T-helper 2 cell treated with Interferon-gamma antibody and Interleukin-4, amounts not matched to agents 5 μg/mL and 100 μg/mL, for 36 hours (primary cell): ENCODE measurements at regions not wholly inside any gene's neighbourhood (a gene's known extent, or its start where the extent isn't known, plus 50 kb on each side); places are given as distances from the start of the nearest gene placed in this dataset.

Source experiments
- DNase-seq: peaks from one replicate; pipeline ENCODE4 v3.0.0; 2021; ENCODE audit warnings: low spot score
- H3K27ac Mint-ChIP-seq: one replicate; pipeline ENCODE4 v1.8.0; 2021; ENCODE audit warnings: mild to moderate bottlenecking, mixed read lengths
- H3K27me3 Mint-ChIP-seq: one replicate; pipeline ENCODE4 v1.8.0; 2021; ENCODE audit warnings: low read depth, mixed read lengths
- H3K36me3 Mint-ChIP-seq: one replicate; pipeline ENCODE4 v1.8.0; 2021; ENCODE audit warnings: low read depth, mixed read lengths
- H3K4me1 Mint-ChIP-seq: one replicate; pipeline ENCODE4 v1.8.0; 2021; ENCODE audit warnings: low read depth, mixed read lengths
- H3K4me3 Mint-ChIP-seq: one replicate; pipeline ENCODE4 v1.8.0; 2022; ENCODE audit warnings: mild to moderate bottlenecking, moderate library complexity, mixed read lengths
- H3K9me3 Mint-ChIP-seq: one replicate; pipeline ENCODE4 v1.8.0; 2021; ENCODE audit warnings: mixed read lengths

DNA sequence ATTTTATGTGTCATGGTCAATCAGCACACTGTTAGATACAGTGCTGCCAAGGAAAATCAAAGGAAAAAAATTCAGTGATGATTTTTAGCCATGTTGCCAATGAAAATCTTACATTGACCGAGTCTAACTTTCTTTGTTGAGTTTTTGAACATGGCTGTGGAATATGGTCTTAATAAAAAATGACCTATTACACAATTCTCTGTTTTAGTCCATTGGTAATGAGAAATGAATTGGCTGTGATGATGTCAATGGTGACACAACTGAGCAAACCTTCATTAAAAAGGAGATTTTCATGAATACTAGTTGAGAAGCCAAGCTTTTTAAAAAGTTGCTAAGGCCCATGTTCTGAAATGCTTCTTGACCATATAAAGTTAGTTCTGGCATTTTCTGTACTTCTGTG, 225.9 kb upstream of the GYPA start:
- Mint-ChIP-seq H3K9me3 (no peaks in the 10 kb centered on the region), H3K4me1 (no peaks in the 10 kb centered on the region), H3K27me3 (no peaks in the 10 kb centered on the region), H3K36me3 (no peaks in the 10 kb centered on the region), H3K27ac (no peak overlapping the region), H3K4me3 (no peak overlapping the region)
- no peak for DNase-seq

DNA sequence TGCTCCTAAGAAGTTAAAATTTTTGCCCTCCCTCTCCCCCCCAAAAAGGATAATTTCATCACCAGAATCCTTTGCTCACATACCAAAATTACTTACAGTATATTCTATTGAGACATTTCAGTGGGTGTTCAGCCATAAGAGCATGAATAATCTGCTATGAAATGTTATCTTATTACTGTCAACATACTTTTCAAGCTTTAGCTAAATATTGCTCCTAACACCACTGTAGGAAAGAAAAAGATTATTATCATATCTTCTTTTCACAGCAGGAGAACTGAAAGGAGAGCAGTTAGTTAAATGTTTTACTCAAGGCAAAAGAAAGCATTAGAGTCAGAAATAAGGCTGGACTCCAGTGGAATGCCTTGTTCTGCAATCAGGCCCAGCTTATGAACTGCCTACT, 231.0 kb upstream of the GYPA start:
- no peak overlapping the region for H3K4me3 Mint-ChIP-seq
- DNase-seq: no peak
- H3K36me3 Mint-ChIP-seq: no peaks in the 10 kb centered on the region
- H3K27me3 Mint-ChIP-seq: peaks cover 1% of the 10 kb centered on the region
- H3K9me3 Mint-ChIP-seq: no peaks in the 10 kb centered on the region
- H3K27ac Mint-ChIP-seq: no peak overlapping the region
- H3K4me1 Mint-ChIP-seq: no peaks in the 10 kb centered on the region

DNA sequence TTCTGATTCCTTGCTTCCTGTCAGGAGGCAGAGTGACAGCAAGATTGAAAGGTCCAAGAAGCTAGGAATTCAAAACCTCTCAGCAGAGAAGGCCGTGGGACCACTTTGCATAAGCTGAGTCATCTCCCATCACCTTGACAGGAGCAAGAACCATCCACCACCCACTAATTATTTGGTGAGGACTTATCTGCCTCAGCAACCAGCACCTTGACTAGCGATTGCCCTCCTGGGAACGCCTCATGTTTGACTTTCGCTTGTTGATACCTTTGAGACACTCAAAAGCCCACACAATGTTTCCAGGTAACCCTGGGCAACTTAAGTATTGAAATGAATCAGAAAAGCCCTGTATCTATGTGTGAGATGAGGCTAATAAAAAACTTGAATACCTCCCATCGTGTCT, 233.5 kb upstream of the GYPA start:
- Mint-ChIP-seq H3K36me3 (no peaks in the 10 kb centered on the region), H3K4me1 (no peaks in the 10 kb centered on the region), H3K9me3 (no peaks in the 10 kb centered on the region), H3K4me3 (no peak overlapping the region), H3K27me3 (peaks cover 2% of the 10 kb centered on the region), H3K27ac (no peak overlapping the region)
- no peak for DNase-seq

DNA sequence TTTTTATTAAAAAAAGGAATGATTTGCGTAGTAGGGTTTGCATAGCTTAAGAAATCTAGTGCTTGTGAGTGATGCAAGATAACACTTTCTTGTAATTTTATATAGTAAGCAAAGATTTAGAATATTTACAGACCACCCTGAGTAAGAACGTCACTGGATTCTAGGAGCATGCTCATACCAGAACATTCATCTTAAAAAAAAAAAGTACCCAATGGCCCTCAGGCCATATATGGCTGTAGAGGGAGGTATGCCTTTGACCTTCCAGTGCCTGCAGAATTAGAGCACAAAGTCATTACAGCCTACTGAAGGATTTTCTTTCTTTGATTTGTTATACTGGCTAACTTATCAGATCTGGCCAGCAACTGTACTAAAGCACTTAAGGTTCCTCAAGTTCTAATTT, 236.3 kb upstream of the GYPA start:
- Mint-ChIP-seq H3K9me3 (no peaks in the 10 kb centered on the region), H3K4me3 (no peak overlapping the region), H3K36me3 (no peaks in the 10 kb centered on the region), H3K27me3 (peaks cover 2% of the 10 kb centered on the region), H3K4me1 (no peaks in the 10 kb centered on the region), H3K27ac (no peak overlapping the region)
- DNase-seq: no peak

DNA sequence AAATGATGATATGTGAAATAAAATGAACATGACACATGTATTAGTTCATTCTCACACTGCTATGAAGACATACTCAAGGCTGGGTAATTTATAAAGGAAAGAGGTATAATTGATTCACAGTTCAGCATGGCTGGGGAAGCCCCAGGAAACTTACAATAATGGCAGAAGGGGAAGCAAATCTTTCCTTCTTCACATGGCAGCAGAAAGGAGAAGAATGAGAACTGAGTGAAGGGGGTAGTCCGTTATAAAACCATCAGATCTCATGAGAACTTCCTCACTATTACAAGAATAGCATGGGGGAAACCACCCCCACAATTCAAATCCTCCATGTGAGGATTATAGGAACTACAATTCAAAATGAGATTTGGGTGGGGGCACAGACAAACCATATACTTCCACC, 243.9 kb upstream of the GYPA start:
- Mint-ChIP-seq H3K9me3 (peaks cover 8% of the 10 kb centered on the region), H3K27me3 (no peaks in the 10 kb centered on the region), H3K27ac (no peak overlapping the region), H3K4me1 (no peaks in the 10 kb centered on the region), H3K4me3 (no peak overlapping the region), H3K36me3 (no peaks in the 10 kb centered on the region)
- DNase-seq: no peak

DNA sequence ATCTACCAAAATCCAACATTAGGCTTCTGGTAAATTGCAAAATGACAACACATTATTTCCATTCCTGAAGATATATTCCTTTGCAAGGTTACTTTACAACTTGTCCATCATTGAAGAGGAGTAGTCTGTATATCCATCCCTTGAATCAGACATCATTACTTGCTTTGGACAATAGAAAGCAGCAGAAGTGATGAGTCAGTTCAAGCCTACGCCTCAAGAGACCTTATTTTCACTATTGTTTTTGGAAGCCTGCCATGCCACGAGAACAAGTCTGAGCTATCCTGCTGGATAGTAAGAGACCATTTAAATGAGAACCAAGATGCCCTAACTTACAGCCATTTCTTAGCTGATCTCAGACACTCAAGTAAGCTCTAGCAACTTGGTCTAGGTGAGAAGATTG, 246.0 kb upstream of the HHIP start:
- no peaks in the 10 kb centered on the region for H3K9me3 Mint-ChIP-seq
- no peaks in the 10 kb centered on the region for H3K27me3 Mint-ChIP-seq
- no peak overlapping the region for H3K4me3 Mint-ChIP-seq
- no peak overlapping the region for H3K27ac Mint-ChIP-seq
- no peaks in the 10 kb centered on the region for H3K4me1 Mint-ChIP-seq
- DNase-seq: no peak
- H3K36me3 Mint-ChIP-seq: no peaks in the 10 kb centered on the region

DNA sequence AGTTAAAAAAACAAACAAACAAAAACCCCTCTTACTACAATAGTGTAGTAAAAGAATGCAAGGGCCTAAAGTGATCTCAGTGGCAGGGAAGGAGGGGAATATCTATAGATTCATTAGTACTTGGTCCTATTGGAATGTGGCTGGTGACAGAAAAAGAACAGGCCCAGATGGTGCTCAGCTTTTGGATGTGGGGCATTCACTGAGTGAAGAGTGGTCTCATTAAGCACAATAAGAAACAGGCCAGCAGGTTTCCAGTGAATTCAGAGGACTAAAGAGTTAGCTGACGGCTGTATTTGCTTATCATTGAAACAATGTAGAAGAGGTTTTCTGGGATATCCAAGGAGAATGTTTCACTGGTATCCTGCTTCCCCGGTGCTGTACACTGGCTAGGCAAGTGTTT, 243.8 kb upstream of the HHIP start:
- Mint-ChIP-seq H3K9me3 (no peaks in the 10 kb centered on the region), H3K4me1 (no peaks in the 10 kb centered on the region), H3K4me3 (no peak overlapping the region), H3K27ac (no peak overlapping the region), H3K36me3 (no peaks in the 10 kb centered on the region), H3K27me3 (no peaks in the 10 kb centered on the region)
- no peak for DNase-seq

DNA sequence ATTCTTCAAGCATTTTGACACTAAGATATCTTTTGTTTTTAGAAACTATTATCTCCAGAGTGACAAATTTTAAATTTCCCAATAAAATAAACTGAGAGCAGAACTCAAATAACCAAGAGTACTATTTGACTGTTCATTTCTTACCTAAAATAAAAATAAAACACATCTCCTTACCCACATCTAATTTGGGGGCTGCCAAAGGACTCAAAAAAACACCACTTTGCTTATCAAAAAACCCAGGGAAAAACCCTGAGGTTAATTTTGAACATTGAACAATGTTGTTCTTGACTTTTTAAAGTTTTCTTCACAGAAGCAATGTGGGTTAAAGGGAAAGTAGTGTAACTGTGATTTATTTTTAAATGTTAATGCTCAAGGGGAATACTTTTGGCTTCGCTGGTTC, 243.0 kb upstream of the HHIP start:
- Mint-ChIP-seq H3K9me3 (no peaks in the 10 kb centered on the region), H3K4me3 (no peak overlapping the region), H3K27ac (no peak overlapping the region), H3K27me3 (no peaks in the 10 kb centered on the region), H3K4me1 (no peaks in the 10 kb centered on the region), H3K36me3 (no peaks in the 10 kb centered on the region)
- DNase-seq: no peak

DNA sequence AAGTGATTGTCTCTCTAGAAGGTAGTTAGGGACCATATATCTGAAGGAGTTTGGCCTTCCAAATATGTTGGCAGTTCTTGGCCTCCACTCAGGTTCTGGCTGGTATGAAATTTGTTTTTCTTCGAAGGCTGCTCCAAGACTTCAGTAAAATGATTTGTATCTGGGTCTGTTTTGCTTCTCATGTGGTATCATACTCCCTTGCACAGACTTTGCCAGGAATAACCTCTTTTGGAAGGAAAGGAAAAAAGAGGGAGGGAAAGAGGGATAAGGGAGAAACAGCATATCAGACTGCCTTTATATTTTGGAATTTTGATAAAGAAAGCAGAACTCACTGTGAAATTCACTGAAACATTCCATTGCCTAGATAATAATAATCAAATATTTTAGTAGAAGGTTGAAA, 242.1 kb upstream of the HHIP start:
- no peaks in the 10 kb centered on the region for H3K9me3 Mint-ChIP-seq
- H3K27ac Mint-ChIP-seq: no peak overlapping the region
- no peaks in the 10 kb centered on the region for H3K36me3 Mint-ChIP-seq
- no peak overlapping the region for H3K4me3 Mint-ChIP-seq
- no peaks in the 10 kb centered on the region for H3K27me3 Mint-ChIP-seq
- no peak for DNase-seq
- no peaks in the 10 kb centered on the region for H3K4me1 Mint-ChIP-seq

DNA sequence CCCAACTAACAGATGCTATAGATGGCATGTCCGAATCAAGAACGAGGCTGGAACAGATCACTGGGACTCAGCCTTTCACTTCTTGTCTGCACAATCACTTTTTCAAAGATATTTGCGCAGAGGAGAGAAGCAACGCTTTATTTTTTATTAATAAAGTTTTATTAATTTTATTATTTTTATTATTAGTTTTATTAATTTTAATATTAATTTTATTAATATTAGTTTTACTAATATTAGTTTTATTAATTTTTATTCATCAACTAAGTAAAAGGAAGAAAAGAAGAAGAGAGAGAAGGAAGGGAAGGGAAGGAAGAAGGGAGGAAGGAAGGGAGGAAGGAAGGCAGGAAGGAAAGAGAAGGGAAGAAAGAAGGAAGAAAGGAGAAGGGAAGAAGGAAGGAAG, 236.4 kb upstream of the HHIP start:
- no peaks in the 10 kb centered on the region for H3K9me3 Mint-ChIP-seq
- no peak overlapping the region for H3K27ac Mint-ChIP-seq
- H3K4me1 Mint-ChIP-seq: no peaks in the 10 kb centered on the region
- no peak overlapping the region for H3K4me3 Mint-ChIP-seq
- no peak for DNase-seq
- no peaks in the 10 kb centered on the region for H3K36me3 Mint-ChIP-seq
- no peaks in the 10 kb centered on the region for H3K27me3 Mint-ChIP-seq

DNA sequence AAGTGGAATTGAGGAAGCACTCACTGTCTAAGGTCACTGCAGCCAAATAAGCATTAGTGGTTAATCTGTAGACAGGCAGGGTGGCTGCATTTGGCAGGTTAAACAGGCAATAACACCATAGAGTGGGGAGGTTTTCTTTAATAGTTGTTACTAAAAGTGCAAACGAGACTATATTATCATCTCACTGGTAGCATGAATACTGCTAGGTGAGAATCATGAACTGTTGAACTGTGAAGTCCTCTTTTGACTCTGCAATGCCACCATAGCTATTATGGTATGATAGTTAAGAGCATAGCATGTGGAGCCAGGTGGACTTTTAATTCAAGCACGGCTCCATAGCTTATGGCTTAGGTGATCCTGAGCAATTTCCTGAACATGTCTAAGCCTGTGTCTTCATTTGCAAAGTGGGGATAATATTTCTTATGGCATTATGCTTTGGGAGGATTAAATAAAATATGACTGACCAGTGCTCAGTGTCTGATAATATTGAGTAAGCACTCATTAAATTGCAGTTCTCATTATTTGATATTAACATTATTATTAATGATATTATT, 235.6 kb upstream of the HHIP start:
- H3K4me1 Mint-ChIP-seq: no peaks in the 10 kb centered on the region

DNA sequence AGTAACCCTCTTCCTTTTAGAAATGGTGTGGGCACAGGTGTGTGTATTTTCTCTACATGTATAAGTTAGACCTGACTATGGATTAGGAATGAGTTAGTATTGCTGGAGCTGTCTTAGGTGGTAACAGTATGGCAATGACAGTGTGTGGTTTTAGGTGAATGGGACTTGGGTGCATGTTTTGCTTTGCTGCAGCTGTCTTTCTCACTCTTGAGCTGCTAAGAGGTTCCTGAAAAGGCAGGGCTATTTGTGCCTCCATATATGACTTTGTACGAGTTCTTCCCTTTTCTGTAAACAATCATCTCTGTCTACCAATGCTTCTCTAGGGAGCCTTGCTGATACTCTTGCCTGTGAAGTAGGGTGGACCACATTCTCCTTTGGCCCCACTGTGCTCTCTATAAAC, 234.8 kb upstream of the HHIP start:
- no peak for DNase-seq
- H3K9me3 Mint-ChIP-seq: no peaks in the 10 kb centered on the region
- no peak overlapping the region for H3K27ac Mint-ChIP-seq
- H3K4me3 Mint-ChIP-seq: no peak overlapping the region
- H3K36me3 Mint-ChIP-seq: no peaks in the 10 kb centered on the region
- H3K4me1 Mint-ChIP-seq: no peaks in the 10 kb centered on the region
- no peaks in the 10 kb centered on the region for H3K27me3 Mint-ChIP-seq

More for the DNA sequence above, 235.6 kb upstream of the HHIP start:
- Mint-ChIP-seq H3K4me3 (no peak overlapping the region), H3K9me3 (no peaks in the 10 kb centered on the region), H3K27ac (no peak overlapping the region), H3K36me3 (no peaks in the 10 kb centered on the region), H3K27me3 (no peaks in the 10 kb centered on the region)
- DNase-seq: no peak

DNA sequence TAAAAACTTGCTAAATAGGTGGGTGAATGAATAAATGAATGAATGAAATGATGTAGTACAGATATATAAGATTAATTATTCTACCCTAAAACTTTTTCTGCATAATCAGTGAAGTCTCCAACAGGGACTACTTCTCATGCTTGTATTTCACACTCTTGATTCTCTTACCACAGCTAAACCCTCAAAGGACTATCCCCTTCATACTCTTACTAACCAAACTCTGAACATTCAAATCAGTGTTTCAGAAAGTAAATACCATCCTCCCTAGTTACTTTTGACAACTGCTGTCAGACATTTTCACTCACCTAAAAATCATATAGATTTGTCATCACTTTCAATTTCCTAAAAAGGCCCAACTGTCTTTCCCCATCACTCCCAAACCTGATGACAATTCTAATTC, 234.3 kb upstream of the HHIP start:
- Mint-ChIP-seq H3K4me3 (no peak overlapping the region), H3K27ac (no peak overlapping the region), H3K9me3 (no peaks in the 10 kb centered on the region), H3K27me3 (no peaks in the 10 kb centered on the region), H3K36me3 (no peaks in the 10 kb centered on the region), H3K4me1 (no peaks in the 10 kb centered on the region)
- no peak for DNase-seq

DNA sequence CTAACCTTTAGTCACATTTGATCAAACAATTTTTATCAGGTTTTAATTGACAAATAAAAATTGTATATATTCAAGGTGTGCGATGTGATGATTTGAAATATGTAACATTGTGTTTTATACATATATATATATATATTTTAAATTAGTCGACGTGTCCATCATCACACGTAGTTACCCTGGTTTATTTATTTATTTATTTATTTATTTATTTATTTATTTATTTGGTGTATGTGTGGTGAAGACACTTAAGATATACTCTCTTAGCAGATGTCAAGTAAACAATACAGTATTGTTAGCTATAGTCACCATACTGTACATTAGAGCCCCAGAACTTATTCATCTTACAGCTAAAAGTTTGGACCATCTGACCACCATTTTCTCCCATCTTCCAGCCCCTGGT, 224.9 kb upstream of the HHIP start:
- H3K27me3 Mint-ChIP-seq: no peaks in the 10 kb centered on the region
- no peaks in the 10 kb centered on the region for H3K36me3 Mint-ChIP-seq
- no peaks in the 10 kb centered on the region for H3K4me1 Mint-ChIP-seq
- DNase-seq: no peak
- H3K9me3 Mint-ChIP-seq: no peaks in the 10 kb centered on the region
- H3K27ac Mint-ChIP-seq: no peak overlapping the region
- no peak overlapping the region for H3K4me3 Mint-ChIP-seq

DNA sequence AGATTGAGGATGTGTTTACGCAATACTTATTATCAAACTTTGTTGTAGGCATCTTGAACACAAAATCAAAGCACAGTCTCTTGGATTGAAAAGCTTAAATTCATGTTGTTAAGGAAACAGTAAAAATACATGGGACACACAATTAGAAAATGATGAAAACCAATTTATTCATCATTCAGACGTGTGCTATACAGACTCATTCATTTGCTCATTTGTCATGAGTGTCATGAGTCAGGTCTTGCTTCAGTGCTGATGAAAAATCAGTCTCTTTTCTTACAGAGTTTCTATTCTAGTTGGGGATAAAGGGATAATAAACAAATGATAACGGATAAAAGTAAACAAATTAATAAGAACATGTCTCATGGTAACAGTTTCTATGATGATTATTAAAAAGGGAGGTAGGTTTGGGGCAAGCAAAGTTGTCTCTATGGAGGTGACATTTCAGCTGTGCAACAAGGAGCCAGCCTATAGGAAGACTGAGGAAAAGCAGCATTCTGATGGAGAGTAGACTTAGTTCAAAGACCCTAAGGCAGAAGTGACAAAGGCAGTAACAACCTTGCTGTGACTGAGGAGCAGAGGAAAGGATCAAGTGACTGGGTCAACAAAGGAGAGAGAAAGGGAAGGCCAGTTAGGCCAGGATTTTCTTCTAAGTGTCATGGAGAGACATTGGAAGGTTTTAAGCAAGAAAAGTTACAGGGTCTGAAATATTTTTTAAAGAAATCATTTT, 224.0 kb upstream of the HHIP start:
- Mint-ChIP-seq H3K36me3 (no peaks in the 10 kb centered on the region), H3K4me3 (no peak overlapping the region), H3K27ac (no peak overlapping the region), H3K27me3 (no peaks in the 10 kb centered on the region), H3K9me3 (no peaks in the 10 kb centered on the region), H3K4me1 (no peaks in the 10 kb centered on the region)
- DNase-seq: no peak
